ENCODE measurements at regions not wholly inside any gene's neighbourhood (a gene's known extent, or its start where the extent isn't known, plus 50 kb on each side); places are given as distances from the start of the nearest gene placed in this dataset.

DNA sequence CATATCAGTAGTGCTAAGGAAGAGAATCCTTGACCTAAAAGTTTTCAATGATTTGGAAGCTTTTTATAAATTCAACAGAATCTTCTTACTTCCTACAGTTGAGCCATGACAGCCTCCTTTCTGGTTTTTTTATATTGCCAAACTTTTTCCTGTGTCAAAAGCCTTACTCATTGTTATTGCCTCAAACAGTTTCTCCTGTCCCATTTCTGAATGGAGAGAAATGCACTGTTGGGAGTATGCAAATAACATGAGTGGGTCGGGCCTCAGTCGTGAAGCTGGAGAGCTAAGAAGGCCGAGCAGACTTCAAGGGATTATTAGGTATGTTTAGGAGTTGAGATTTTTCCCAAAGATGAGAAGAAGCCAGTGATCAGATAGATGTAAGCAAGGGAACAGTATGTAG lies 766.4 kb upstream of the KLHL1 start:
- H3K9me3 ChIP-seq (ENCODE audit: insufficient read depth, low read depth, low read length): no peaks in the 10 kb centered on the region
- no peaks in the 10 kb centered on the region for H3K27me3 ChIP-seq (ENCODE audit: insufficient read depth, low read length)
- H3K4me1 ChIP-seq (ENCODE audit: insufficient read depth, low read length): no peaks in the 10 kb centered on the region
- H3K4me3 ChIP-seq (ENCODE audit: low read length): no peak overlapping the region
- H3K36me3 ChIP-seq (ENCODE audit: insufficient read depth, low read depth, low read length): no peaks in the 10 kb centered on the region
- H3K9ac ChIP-seq (ENCODE audit: low read depth, low read length): no peak overlapping the region
- H3K27ac ChIP-seq (ENCODE audit: low read length): no peak overlapping the region

DNA sequence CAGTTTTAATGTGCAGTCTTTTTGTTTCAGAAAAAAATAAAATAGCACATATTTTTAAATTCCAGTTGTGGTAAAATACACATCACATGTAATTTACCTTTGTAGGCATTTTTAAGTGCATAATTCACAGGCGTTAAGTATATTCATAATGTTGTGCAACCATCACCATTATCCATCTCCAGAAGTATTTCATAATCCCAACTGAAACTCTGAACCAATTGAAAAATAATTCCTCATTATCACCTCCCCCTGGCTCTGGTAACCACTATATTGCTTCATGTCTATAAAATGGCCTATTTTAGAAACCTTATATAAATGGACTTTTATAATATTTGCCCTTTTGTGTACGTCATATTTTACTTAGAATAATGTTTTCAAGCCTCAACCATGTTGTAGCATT lies 756.5 kb upstream of the KLHL1 start:
- no peaks in the 10 kb centered on the region for H3K36me3 ChIP-seq (ENCODE audit: insufficient read depth, low read depth, low read length)
- no peaks in the 10 kb centered on the region for H3K9me3 ChIP-seq (ENCODE audit: insufficient read depth, low read depth, low read length)
- no peak overlapping the region for H3K4me3 ChIP-seq (ENCODE audit: low read length)
- H3K27ac ChIP-seq (ENCODE audit: low read length): no peak overlapping the region
- no peaks in the 10 kb centered on the region for H3K27me3 ChIP-seq (ENCODE audit: insufficient read depth, low read length)
- no peaks in the 10 kb centered on the region for H3K4me1 ChIP-seq (ENCODE audit: insufficient read depth, low read length)
- no peak overlapping the region for H3K9ac ChIP-seq (ENCODE audit: low read depth, low read length)

DNA sequence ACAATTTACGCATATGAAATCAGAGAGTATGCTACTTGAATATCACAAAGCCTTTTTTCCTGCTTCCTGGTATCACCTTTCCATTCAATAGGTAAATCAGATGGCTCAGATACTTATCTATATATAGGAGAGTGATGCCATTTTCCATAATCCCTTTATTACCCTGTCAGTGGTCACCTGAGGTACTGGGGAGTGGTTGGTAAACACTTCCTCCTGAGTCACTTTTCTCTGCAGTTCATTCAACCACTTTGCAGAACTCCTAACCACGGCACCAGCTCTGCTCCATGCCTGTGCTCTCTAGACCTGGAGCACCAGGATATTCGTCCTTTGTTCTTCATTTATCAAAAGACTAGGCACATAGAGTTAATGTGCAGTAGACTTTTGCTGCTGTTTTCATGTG lies 748.5 kb upstream of the KLHL1 start:
- no peaks in the 10 kb centered on the region for H3K4me1 ChIP-seq (ENCODE audit: insufficient read depth, low read length)
- no peaks in the 10 kb centered on the region for H3K9me3 ChIP-seq (ENCODE audit: insufficient read depth, low read depth, low read length)
- H3K27ac ChIP-seq (ENCODE audit: low read length): no peak overlapping the region
- H3K4me3 ChIP-seq (ENCODE audit: low read length): no peak overlapping the region
- no peaks in the 10 kb centered on the region for H3K27me3 ChIP-seq (ENCODE audit: insufficient read depth, low read length)
- no peak overlapping the region for H3K9ac ChIP-seq (ENCODE audit: low read depth, low read length)
- no peaks in the 10 kb centered on the region for H3K36me3 ChIP-seq (ENCODE audit: insufficient read depth, low read depth, low read length)

DNA sequence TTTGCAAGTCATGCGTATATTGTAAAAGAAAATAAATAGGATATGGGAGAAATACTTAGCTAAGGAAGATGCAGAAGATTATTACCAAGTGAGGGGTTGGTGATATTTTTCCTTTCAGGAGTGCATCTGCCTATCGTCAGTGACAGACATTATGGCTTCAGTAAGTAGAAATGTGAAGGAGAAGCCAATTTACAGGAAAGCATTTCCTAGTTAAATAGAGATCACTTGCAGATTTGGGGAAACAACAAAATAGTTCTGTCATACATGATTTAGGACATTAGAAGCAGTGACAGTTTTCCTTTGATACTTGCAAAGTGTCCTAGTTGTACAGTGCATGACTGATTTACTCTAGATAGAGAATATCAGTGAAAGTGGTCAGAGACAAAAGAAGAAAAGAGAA lies 747.8 kb upstream of the KLHL1 start:
- no peaks in the 10 kb centered on the region for H3K27me3 ChIP-seq (ENCODE audit: insufficient read depth, low read length)
- H3K36me3 ChIP-seq (ENCODE audit: insufficient read depth, low read depth, low read length): no peaks in the 10 kb centered on the region
- H3K4me1 ChIP-seq (ENCODE audit: insufficient read depth, low read length): no peaks in the 10 kb centered on the region
- H3K4me3 ChIP-seq (ENCODE audit: low read length): no peak overlapping the region
- H3K9ac ChIP-seq (ENCODE audit: low read depth, low read length): no peak overlapping the region
- no peaks in the 10 kb centered on the region for H3K9me3 ChIP-seq (ENCODE audit: insufficient read depth, low read depth, low read length)
- H3K27ac ChIP-seq (ENCODE audit: low read length): no peak overlapping the region

DNA sequence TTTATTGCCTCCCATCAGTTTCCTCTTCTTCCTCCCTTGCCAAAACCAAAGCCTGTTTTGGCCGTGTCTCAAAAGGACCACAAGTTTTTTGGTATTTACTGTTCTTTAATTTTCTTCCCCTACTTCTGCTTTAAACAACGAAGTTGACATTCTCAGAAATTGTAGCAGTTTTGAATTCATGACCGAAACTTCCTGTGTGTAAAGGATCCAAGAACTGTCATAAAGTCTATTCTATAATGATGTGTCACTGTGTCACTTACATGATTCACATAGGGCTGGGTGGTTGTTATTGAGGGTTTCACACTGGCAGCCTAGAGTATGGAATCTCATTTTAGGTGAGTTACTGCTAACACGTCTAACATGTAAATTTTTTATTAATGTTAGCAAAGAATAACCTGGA lies 741.0 kb upstream of the KLHL1 start:
- Histone ChIP-seq H3K9ac (ENCODE audit: low read depth, low read length) (no peak overlapping the region), H3K36me3 (ENCODE audit: insufficient read depth, low read depth, low read length) (no peaks in the 10 kb centered on the region), H3K4me3 (ENCODE audit: low read length) (no peak overlapping the region), H3K9me3 (ENCODE audit: insufficient read depth, low read depth, low read length) (no peaks in the 10 kb centered on the region), H3K4me1 (ENCODE audit: insufficient read depth, low read length) (no peaks in the 10 kb centered on the region), H3K27me3 (ENCODE audit: insufficient read depth, low read length) (no peaks in the 10 kb centered on the region), H3K27ac (ENCODE audit: low read length) (no peak overlapping the region)

DNA sequence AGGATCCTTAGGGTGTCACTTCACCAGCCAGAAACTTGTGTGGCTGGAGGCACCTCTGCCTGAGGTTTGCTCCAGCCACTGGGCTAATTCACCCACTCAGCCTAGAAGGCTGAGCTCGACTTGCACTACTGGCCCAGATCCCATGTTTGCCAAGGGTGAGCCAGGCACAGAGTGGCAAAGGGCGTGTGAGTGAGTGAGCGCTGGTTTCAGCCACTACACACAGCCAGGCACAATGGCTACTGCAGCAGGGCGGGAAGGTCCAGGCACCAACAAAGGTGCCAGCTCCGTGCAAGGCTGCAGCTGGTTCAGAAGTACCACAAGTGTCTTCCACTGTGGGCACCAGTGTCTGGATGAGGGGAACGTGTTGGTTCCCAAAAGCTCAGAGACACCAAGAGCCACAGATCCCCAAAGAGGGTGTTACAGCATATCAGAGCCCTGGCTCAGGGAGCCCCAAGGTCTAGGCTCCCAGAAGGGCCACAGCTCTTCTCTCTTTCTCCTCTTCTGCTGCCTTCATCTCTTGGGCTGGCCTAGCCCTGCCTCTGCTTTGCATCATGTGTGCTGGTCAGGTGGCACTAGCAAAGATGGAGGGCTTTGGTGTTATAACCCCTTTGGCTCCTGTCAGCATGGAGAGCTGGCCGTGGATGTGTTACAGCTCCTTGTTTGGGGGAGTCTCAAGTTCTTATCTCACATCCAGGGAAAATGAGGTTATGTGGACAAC lies 736.3 kb upstream of the KLHL1 start:
- Histone ChIP-seq H3K4me1 (ENCODE audit: insufficient read depth, low read length) (no peaks in the 10 kb centered on the region), H3K36me3 (ENCODE audit: insufficient read depth, low read depth, low read length) (no peaks in the 10 kb centered on the region), H3K4me3 (ENCODE audit: low read length) (no peak overlapping the region), H3K27me3 (ENCODE audit: insufficient read depth, low read length) (no peaks in the 10 kb centered on the region), H3K27ac (ENCODE audit: low read length) (no peak overlapping the region), H3K9ac (ENCODE audit: low read depth, low read length) (no peak overlapping the region), H3K9me3 (ENCODE audit: insufficient read depth, low read depth, low read length) (no peaks in the 10 kb centered on the region)

DNA sequence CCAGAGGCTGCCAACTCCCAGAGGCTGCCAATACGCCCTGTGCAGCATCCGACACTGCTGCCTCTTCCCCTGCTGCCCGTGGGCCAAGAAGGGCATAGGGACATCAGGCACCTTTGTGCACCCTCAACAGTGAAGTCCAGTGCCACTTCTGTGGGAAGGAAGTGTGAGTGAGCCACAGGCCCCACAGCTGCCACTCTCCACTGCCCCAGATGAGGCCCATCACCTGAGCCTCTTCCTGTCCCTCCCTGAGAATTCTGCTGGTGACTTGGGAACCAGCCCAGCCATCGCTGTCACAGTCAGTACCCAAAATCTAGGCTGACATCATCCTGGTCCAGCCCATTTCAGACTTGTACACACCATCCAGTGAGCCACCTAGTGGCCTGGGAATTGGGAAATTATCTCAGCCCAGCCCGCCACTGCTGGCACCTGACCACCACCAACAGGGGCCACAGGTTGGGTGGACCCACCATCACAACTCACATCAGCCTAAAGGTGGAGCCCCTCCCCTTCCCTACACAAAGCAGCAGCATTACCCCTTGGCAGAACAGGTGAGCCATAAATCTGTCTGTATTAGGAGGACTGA lies 733.9 kb upstream of the KLHL1 start:
- Histone ChIP-seq H3K27me3 (ENCODE audit: insufficient read depth, low read length) (no peaks in the 10 kb centered on the region), H3K4me3 (ENCODE audit: low read length) (no peak overlapping the region), H3K9me3 (ENCODE audit: insufficient read depth, low read depth, low read length) (no peaks in the 10 kb centered on the region), H3K36me3 (ENCODE audit: insufficient read depth, low read depth, low read length) (no peaks in the 10 kb centered on the region), H3K4me1 (ENCODE audit: insufficient read depth, low read length) (no peaks in the 10 kb centered on the region), H3K9ac (ENCODE audit: low read depth, low read length) (no peak overlapping the region), H3K27ac (ENCODE audit: low read length) (no peak overlapping the region)

DNA sequence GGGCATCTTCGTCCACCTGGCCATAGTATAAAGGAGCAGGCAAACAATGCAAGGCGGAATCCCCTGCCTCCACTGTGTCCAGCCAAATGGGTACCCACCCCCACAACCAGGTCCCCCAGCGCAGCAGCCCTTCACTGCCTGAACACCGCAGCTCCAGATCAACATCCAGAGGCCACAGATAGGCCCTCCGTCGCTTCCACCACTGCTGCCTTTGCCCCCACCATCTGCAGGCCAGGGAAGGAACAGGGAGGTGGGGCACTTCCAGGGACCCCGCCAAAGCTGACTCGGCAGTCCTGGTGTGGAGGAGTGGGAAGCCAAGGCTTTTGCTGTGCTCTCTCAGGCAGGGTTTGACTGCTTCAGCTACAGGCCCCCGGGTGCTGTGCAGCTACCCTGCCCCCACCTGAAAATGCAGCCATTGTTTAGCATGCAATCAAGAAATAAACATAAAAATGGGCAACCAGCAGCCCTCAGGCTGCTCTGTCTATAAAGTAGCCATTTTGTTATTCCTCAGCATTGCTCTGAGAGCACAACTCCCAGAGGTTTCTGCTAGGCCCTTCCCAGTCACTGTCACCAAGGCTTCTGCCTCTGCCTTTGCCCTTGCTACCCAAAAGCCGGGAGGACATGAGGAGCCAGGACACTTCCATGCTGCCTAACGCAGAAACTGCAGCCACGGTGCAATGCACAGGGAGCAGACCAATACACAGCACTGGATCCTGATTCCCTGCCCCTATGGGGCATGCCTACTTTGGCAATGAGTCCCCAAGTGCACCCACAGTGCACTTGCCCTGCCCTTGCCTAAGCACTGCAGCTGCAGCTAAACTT lies 733.2 kb upstream of the KLHL1 start:
- Histone ChIP-seq H3K4me3 (ENCODE audit: low read length) (no peak overlapping the region), H3K4me1 (ENCODE audit: insufficient read depth, low read length) (no peaks in the 10 kb centered on the region), H3K27ac (ENCODE audit: low read length) (no peak overlapping the region), H3K36me3 (ENCODE audit: insufficient read depth, low read depth, low read length) (no peaks in the 10 kb centered on the region), H3K9ac (ENCODE audit: low read depth, low read length) (no peak overlapping the region), H3K27me3 (ENCODE audit: insufficient read depth, low read length) (no peaks in the 10 kb centered on the region), H3K9me3 (ENCODE audit: insufficient read depth, low read depth, low read length) (no peaks in the 10 kb centered on the region)

DNA sequence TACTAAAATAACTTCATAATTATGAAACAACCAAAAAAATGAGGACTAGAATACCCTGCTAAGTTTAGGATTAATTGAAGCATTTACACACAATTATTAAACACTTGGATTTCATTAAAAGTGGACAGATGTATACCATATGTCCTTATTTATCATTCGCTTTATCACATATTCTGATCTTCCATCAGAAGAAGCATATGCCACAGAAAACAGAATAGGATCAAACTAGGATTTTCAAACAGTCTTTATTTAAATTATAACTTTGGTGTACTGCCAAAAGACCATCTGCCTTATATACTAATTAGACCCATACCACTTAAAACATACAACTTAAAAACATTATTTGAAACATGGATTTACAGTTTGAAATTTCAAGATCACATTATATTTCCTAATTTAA lies 727.1 kb upstream of the KLHL1 start:
- no peaks in the 10 kb centered on the region for H3K27me3 ChIP-seq (ENCODE audit: insufficient read depth, low read length)
- H3K36me3 ChIP-seq (ENCODE audit: insufficient read depth, low read depth, low read length): no peaks in the 10 kb centered on the region
- no peak overlapping the region for H3K27ac ChIP-seq (ENCODE audit: low read length)
- H3K9me3 ChIP-seq (ENCODE audit: insufficient read depth, low read depth, low read length): no peaks in the 10 kb centered on the region
- no peak overlapping the region for H3K4me3 ChIP-seq (ENCODE audit: low read length)
- no peak overlapping the region for H3K9ac ChIP-seq (ENCODE audit: low read depth, low read length)
- no peaks in the 10 kb centered on the region for H3K4me1 ChIP-seq (ENCODE audit: insufficient read depth, low read length)

DNA sequence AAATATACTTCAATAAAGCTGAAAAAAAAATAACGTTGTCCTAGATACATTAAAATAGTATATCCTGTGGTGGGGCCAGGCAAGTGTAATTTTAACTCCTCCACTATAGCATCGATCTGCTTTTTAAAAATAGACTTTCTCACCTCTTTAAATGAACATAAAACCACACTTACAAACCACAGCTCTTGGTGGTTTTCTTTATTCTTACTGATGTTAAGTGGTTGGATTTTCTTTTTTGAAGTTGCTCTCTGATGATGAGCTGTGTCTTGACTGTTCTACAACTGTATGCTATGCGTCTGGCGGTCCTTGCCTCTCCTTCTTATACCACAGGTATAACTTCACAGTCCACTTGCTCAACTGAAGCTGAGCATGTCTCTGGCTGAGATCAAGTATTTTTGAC lies 721.5 kb upstream of the KLHL1 start:
- H3K27me3 ChIP-seq (ENCODE audit: insufficient read depth, low read length): no peaks in the 10 kb centered on the region
- no peak overlapping the region for H3K4me3 ChIP-seq (ENCODE audit: low read length)
- no peaks in the 10 kb centered on the region for H3K4me1 ChIP-seq (ENCODE audit: insufficient read depth, low read length)
- H3K9ac ChIP-seq (ENCODE audit: low read depth, low read length): no peak overlapping the region
- H3K36me3 ChIP-seq (ENCODE audit: insufficient read depth, low read depth, low read length): no peaks in the 10 kb centered on the region
- no peaks in the 10 kb centered on the region for H3K9me3 ChIP-seq (ENCODE audit: insufficient read depth, low read depth, low read length)
- H3K27ac ChIP-seq (ENCODE audit: low read length): no peak overlapping the region

DNA sequence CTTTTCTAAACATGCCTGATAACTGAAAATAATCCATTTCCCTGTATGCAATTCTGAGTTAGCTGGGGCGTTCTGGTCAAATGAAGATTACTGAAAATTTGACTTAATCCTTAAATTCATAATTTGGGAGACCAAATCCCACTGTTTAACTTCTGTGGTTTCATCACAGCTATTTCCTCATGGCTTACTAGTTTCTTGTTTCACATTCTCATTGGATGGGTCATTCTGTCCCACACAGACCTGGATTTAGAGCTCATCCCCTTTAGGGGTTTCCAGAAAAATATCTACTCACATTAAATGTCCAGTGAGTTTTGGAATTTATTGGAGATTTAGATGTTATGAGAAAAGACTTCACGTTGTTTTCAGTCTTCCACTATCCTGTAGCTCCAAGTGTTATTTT lies 709.3 kb upstream of the KLHL1 start:
- H3K27ac ChIP-seq (ENCODE audit: low read length): no peak overlapping the region
- H3K4me1 ChIP-seq (ENCODE audit: insufficient read depth, low read length): no peaks in the 10 kb centered on the region
- no peaks in the 10 kb centered on the region for H3K36me3 ChIP-seq (ENCODE audit: insufficient read depth, low read depth, low read length)
- H3K9me3 ChIP-seq (ENCODE audit: insufficient read depth, low read depth, low read length): no peaks in the 10 kb centered on the region
- H3K4me3 ChIP-seq (ENCODE audit: low read length): no peak overlapping the region
- H3K9ac ChIP-seq (ENCODE audit: low read depth, low read length): no peak overlapping the region
- H3K27me3 ChIP-seq (ENCODE audit: insufficient read depth, low read length): no peaks in the 10 kb centered on the region

DNA sequence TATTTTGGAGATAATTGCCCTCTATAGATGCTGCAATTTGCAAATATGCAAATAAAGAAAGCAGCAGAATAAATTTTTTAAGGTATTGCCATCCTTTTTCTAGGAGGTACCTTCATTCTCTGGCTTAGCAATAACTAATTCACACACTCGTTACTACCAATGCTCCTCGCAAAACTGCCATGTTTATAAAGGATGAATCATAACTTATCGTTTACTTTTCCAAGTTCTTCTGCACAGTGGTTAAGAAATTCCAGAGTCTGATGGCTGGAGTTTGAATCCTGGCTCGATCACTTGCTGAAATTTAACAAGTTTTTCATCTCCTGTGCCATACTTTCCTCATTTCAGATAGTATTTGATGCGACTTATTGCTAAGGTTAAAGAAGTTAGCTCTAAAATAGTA lies 708.6 kb upstream of the KLHL1 start:
- Histone ChIP-seq H3K4me3 (ENCODE audit: low read length) (no peak overlapping the region), H3K36me3 (ENCODE audit: insufficient read depth, low read depth, low read length) (no peaks in the 10 kb centered on the region), H3K9me3 (ENCODE audit: insufficient read depth, low read depth, low read length) (no peaks in the 10 kb centered on the region), H3K9ac (ENCODE audit: low read depth, low read length) (no peak overlapping the region), H3K27ac (ENCODE audit: low read length) (no peak overlapping the region), H3K4me1 (ENCODE audit: insufficient read depth, low read length) (no peaks in the 10 kb centered on the region), H3K27me3 (ENCODE audit: insufficient read depth, low read length) (no peaks in the 10 kb centered on the region)

Measured in iPS-20b (cell line).